ENCODE measurements at regions not wholly inside any gene's neighbourhood (a gene's known extent, or its start where the extent isn't known, plus 50 kb on each side); places are given as distances from the start of the nearest gene placed in this dataset.
"Not testable (repeated sequence)": the region's sequence is repeated elsewhere in the genome, so short reads cannot be mapped to it uniquely, and the experiment has no call there.

DNA sequence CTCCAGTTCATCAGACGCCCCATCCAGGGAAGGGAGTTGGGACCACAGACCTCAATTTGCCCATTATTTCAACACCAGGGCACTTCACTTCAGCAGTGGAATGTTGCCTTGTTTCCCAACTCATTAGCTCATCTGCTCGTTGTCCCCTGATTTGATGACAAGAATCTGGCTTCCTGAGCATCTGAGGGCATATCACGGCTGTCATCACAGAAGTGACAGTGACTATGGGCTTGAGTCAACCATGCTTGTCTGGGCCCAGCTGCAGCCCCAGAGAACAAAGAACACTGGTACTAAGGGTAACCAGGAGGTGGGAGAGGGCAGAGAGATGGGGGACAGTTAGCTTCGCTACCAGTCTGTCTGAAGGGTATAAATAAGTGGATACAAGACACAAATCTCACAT is 266.0 kb upstream of the SDK2 start:
- no peak overlapping the region for H3K27ac ChIP-seq
- TF ChIP-seq, protein P1, sequence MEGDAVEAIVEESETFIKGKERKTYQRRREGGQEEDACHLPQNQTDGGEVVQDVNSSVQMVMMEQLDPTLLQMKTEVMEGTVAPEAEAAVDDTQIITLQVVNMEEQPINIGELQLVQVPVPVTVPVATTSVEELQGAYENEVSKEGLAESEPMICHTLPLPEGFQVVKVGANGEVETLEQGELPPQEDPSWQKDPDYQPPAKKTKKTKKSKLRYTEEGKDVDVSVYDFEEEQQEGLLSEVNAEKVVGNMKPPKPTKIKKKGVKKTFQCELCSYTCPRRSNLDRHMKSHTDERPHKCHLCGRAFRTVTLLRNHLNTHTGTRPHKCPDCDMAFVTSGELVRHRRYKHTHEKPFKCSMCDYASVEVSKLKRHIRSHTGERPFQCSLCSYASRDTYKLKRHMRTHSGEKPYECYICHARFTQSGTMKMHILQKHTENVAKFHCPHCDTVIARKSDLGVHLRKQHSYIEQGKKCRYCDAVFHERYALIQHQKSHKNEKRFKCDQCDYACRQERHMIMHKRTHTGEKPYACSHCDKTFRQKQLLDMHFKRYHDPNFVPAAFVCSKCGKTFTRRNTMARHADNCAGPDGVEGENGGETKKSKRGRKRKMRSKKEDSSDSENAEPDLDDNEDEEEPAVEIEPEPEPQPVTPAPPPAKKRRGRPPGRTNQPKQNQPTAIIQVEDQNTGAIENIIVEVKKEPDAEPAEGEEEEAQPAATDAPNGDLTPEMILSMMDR (conservative IDR thresholded peaks at IDR 0.05), result no peak

DNA sequence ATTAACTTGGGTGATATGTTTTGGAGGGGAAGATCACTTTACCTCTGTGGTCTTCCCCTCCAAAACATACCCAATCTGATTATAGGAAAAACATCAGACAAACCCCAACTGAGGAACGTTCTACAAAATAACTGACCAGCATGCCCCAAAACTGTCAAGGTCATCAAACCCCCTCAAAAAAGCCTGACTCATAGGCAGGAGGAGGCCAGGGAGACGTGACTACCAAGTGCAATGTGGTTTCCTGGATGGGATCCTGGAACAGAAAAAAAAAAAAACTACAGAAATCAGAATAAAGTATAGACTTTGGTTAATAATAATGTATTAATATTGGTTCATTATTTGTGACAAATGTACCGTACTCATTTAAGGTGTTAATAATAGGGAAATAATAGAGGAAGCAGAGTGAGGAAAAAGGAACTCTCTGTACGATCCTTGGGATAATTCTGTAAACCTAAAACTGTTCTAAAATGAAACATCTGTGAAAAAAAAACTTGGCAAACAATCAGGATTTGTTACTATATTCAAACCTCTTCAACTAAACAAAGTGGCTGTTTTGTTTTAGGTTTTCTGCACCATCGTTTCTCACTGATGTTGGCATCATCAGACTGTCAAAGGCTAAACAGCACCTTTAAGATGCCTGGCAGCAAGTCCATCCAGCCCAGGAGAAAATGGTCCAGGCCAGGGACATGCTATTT is 266.7 kb upstream of the SDK2 start:
- TF ChIP-seq, protein P1 (conservative IDR thresholded peaks at IDR 0.05), result no peak
- no peak overlapping the region for H3K27ac ChIP-seq

DNA sequence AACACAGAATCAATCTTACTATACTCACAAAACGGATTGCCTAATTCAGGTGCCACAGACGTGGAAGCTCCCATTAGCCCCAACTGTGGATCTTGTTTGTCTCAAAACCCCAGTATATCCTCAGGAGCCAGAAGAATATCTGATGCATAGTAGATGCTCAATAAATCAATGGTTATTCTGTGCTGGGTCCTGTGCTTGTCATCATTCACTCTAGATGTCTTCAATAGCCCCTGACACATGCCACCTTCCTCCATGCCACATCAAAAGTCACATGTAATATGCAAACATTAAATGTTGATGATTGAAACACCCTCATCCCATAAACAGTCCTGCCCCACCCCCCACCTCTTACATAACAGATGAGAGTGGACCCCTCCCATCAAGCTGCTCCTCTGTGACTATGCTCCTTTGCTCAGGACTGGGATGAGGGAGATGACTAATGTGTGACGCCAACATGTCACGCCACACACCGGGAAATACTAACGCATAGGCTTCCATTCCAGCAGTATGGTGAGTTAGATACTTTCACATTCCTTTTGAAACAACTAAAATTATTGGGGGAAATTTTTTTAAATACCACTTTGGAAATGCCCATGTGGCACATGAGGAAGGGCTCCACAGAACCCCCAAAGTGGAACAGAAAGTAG is 267.6 kb upstream of the SDK2 start:
- TF ChIP-seq, protein P1 (conservative IDR thresholded peaks at IDR 0.05), result no peak
- H3K27ac ChIP-seq, result no peak overlapping the region

DNA sequence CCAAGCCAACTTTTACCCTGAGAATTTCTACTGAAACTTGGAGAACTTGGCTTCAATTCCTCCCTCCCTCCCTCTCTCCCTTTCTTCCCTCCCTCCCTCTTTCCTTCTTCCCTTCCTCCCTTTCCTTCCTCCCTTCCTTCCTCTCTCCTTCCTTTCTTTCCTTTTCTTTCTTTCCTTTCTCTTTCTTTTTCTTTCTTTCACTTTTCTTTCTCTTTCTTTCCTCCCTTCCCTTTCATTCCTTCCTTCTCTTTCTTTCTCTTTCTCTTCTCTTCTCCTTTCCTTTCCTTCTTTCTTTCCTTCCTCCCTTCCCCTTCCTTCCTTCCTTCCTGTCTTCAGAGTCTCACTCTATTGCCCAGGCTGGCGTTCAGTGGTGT is 268.1 kb upstream of the SDK2 start:
- TF ChIP-seq, protein P1 (conservative IDR thresholded peaks at IDR 0.05), result no peak
- no peak overlapping the region for H3K27ac ChIP-seq

DNA sequence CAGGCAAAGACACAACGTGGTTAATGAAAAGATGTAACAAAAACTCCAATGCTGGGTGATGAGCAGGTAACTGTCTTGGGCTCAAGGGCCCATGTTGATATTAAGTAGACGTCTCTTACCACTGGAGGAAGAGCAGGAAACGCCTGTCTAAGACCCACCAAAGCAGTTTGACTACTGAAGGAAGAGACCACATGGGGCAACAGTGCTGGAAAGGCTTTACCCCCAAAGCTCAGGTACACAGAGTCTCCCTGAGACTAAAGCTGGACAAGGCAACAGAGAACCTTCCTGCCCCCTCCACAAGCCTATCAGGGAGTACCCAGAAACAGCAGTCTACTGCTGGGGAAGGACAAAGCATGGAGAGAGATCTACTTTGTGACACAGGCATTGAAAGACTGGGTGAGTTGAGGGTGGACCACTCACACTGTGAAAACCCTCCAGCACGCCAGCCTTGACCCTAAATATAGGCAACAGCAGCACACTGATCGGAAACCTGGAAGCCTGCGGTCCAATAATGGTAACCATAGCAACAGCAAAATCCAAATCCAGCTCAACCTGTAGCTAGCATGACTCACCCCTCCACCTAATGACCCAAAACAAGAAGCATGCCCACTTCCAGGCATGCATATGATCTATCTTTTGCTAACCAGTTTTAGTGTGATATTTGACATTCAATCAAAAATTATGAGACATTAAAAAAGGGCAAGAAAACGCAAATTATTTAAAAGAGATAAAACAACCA is 270.5 kb upstream of the SDK2 start:
- H3K27ac ChIP-seq, result no peak overlapping the region
- TF ChIP-seq, protein P1 (conservative IDR thresholded peaks at IDR 0.05), result no peak

DNA sequence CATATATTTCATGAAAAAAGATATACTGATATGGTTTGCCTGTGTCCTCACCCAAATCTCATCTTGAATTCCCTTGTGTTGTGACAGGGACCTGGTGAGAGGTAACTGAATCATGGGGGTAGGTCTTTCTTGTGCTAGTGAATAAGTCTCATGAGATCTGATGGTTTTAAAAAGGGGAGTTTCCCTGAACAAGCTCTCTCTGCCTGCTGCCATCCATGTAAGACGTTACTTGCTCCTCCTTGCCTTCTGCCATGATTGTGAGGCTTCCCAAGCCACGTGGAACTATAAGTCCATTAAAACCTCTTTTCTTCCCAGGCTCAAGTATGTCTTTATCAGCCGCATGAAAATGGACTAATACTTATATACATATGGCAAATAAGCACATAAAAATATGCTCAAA is 274.8 kb upstream of the SDK2 start:
- not testable (repeated sequence) for H3K27ac ChIP-seq

DNA sequence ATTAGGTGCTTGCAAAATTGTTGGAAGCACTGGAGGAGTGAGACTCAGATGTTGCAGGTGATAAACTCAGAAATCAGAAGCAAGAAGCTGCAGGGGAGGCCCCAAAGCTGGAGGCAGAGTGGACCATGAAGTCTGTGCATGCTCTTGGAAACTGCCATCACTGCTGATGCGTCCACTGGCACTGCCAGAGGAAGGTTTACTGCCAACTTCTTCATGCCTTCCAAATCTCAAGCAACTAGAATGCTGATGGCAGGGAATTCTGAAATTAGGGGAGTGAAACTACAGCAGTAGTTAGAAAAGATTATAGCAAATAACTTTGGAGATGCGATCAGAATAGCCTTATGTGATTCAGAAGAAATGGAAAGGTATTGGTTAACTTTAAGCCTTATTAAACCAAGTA is 277.1 kb upstream of the SDK2 start:
- TF ChIP-seq, protein P1 (conservative IDR thresholded peaks at IDR 0.05), result no peak
- no peak overlapping the region for H3K27ac ChIP-seq
